WI38 (cell line): ENCODE measurements at regions not wholly inside any gene's neighbourhood (a gene's known extent, or its start where the extent isn't known, plus 50 kb on each side); places are given as distances from the start of the nearest gene placed in this dataset.

Experiments used
- H3K4me3 ChIP-seq: 2 replicates; pipeline ENCODE4 v1.5.1; 2011; ENCODE audit warnings: low read depth, mild to moderate bottlenecking, control low read depth, low read length
- CTCF ChIP-seq: IDR thresholded peaks from 2 replicates; pipeline ENCODE4 v1.5.1; 2012; ENCODE audit warnings: low read depth, mild to moderate bottlenecking, control low read depth, low read length

- TF ChIP-seq CTCF: no peak
Observed at GRCh38 chr1:83548311-83548710, 450.6 kb downstream of the TTLL7 start.

GRCh38 chr1:83547901-83548300, 451.0 kb downstream of the TTLL7 start:
- TF ChIP-seq CTCF: no peak
- no peak overlapping the region for H3K4me3 ChIP-seq

More at GRCh38 chr1:83548311-83548710, 450.6 kb downstream of the TTLL7 start:
- H3K4me3 ChIP-seq: no peak overlapping the region

- TF ChIP-seq CTCF: no peak
- H3K4me3 ChIP-seq: no peak overlapping the region
Observed at GRCh38 chr1:83546874-83547273, 452.1 kb downstream of the TTLL7 start.

- no peak overlapping the region for H3K4me3 ChIP-seq
- TF ChIP-seq CTCF: no peak
Observed at GRCh38 chr1:83545066-83545862, 453.7 kb downstream of the TTLL7 start.

- no peak for TF ChIP-seq CTCF
Observed at GRCh38 chr1:83543222-83543973, 455.5 kb downstream of the TTLL7 start.

GRCh38 chr1:83531521-83532309, 467.2 kb downstream of the TTLL7 start:
- no peak overlapping the region for H3K4me3 ChIP-seq
- TF ChIP-seq CTCF: no peak

More at GRCh38 chr1:83543222-83543973, 455.5 kb downstream of the TTLL7 start:
- H3K4me3 ChIP-seq: no peak overlapping the region
